ENCODE measurements at regions not wholly inside any gene's neighbourhood (a gene's known extent, or its start where the extent isn't known, plus 50 kb on each side); places are given as distances from the start of the nearest gene placed in this dataset.
A peak's percentile ranks its signal among the peaks of the same experiment; 100 is the strongest.

DNA sequence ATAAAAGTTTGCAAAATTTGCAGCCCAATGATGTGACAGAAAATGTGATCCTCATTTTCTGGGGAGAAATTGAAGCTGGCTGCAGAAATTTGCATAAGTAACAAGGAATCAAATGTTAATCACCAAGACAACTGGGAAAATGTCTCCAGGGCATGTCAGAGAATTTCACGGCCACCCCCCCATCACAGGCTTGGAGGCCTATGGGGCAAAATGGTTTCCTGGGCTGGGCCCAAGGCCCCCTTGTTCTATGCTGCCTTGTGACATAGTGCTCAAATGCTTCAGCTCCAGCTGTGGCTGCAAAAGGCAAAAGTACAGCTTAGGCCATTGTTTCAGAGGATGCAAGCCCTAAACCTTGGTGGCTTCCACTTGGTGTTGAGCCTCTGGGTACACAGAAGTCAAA lies 1202.6 kb downstream of the EPHA7 start:
- no peak for DNase-seq

DNA sequence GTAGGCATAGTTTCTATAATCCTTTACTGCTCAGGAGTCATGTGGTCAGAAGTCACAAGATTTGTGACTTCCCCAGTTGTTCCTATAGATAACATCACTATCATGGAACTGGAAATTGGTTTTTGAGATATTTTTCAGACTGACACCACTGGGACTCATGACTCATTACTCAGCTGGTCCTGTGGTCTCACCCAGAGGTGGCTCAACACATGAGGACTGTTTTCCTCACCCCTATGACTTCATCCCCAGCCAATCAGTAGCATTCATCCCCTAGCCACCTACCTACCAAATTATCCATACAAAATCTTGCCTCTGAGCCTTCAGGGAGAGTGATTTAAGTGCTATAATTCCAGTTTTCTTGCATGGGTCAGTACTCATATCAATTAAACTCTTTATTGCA lies 1217.7 kb downstream of the EPHA7 start:
- DNase-seq = no peak

DNA sequence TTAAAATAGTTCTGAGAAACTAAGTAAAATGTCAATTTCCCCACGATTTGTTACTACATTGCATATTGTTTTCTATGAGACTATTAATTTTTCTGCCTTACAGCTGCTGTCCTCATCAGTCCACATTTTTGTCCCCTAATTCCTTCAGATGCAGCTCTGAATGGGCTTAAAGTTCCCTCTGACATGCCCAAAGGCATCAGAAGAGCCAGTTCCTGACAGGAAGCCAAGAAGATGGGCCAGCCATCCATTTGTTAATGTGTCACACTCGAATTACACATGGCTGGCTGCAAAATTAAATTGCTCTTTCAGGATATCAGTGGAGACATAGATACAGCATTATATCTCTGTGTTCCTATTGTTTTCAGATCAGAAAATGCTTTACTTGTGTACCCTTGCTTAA lies 1223.0 kb downstream of the EPHA7 start:
- DNase-seq = no peak

- no peak for DNase-seq
These were observed 1223.6 kb downstream of the EPHA7 start for GRCh38 chr6:92195796-92196195.

DNA sequence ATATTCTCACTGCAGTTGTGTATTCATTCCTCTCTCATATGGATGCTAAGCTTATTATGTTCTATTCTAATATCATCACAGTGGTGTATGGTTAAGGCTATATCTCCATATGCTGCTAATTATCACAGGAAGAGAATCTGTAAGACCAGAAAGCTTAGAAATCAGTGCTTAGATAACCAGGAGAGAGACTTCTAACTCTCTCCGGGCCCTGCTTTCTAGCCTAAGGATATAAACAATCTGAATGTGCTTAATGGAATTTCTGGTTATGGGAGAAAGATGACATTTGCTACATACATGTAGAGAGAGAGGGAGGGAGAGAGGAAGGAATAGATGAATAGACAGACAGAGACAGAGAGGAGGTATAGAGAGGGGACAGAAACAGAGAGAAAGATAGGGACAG lies 1231.3 kb downstream of the EPHA7 start:
- no peak for DNase-seq

DNA sequence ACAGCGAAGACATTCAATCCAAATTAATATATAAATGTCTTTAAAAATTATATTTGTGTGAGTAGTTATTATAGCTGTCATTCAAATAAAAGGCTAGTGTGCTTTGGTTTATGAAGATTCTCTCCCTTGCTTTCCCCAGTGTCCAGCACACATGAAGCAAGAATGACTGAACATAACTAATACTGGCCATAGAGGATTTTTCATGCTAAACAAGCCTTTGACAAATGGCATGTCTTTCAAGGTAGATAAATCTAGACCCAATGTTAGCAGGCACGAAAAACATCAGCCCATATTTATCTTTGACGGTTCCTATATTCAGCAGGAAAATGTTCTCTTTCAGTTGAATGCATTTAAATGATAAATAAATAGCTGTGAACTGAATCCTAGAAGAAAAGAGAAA lies 1234.4 kb downstream of the EPHA7 start:
- no peak for DNase-seq

GRCh38 chr6:92181347-92181746 lies 1238.0 kb downstream of the EPHA7 start:
- DNase-seq = no peak

- peak; percentile 9 for DNase-seq
These were observed 1239.3 kb downstream of the EPHA7 start for GRCh38 chr6:92180090-92180489.

DNA sequence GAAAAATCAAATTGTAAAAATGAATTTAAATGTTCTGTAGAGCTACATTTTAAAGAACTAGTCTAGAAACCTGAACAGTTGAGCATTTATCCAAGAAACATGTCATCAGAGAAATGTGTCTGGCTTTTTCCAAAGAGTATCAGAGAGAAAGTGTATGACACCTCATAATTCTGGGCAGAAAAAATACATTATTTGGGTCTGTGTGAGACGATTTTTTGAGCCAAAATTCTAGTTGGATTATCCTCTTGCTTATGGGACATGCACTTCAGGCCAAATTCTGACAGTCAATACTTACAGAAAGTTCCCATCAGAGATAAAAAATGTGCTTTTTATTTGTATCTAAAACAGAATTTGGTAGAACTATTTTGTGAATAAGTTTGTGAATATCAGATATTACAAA lies 1242.7 kb downstream of the EPHA7 start:
- DNase-seq = no peak

DNA sequence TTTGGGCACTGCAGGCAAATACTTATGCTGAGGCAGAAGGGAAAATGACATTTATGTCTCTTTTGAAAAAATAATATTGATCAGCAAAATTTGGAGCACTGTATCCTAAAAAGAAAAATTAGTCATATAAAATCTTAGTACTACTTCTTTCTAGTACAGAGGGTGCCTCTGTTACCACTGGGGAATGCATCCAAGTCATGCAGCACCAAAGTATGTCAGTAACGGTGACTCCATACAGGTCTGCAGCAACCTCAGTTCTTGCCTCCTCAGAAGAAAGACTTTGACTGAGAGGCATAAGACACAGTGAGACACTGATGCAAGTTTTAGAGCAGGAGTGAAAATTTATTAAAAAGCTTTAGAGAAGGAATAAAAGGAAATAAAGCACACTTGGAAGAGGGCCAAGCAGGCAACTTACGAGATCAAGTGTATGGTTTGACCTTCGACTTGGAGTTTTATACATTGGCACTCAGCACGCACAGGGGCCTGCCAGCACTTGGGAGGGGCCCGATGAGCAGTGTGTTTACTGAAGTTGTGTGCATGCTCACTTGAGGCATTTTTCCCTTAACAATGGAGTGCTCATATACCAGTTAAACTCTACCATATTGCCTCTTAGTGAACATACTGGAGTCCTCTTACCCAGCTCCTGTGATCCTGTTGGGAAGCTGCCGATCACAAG lies 1244.8 kb downstream of the EPHA7 start:
- DNase-seq = no peak

DNA sequence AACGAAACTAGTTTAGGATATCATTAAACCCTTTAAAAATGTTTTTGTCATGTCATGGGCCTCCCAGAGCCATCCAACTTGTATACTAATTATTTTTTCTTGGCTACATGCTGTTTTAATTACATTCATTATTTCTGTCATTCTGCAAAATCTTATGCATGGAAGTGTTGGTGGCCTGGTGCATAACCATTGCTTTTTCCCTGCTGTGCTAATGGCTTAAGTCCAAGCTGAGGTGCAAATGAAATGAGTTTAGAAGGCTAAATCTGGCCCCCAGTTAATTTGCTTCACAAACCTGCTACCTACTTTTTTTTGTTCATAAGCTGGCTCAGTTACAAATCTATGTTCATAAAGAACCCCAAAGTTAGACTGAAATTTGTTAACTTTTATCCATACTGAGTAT lies 1249.9 kb downstream of the EPHA7 start:
- DNase-seq = no peak

DNA sequence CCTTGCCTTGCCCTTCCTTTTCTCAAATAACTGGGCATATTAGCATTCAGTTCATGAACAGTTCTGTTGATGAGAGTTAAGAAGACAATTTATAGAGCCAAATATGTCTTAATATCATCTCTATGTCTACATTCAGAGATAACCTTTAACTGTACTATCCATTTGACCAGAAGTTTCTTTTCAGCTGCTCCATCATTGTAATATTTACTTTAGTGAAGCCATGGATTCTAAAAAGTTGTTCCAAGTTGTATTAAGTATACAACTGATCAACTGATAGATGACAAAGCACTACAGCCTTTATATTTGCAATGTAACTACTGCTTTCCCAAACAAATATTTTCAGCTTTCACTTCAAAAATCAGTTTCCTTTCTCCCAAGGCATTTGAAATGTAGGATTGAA lies 1252.7 kb downstream of the EPHA7 start:
- DNase-seq = no peak

GRCh38 chr6:92161953-92162352 lies 1257.4 kb downstream of the EPHA7 start:
- no peak for DNase-seq

DNA sequence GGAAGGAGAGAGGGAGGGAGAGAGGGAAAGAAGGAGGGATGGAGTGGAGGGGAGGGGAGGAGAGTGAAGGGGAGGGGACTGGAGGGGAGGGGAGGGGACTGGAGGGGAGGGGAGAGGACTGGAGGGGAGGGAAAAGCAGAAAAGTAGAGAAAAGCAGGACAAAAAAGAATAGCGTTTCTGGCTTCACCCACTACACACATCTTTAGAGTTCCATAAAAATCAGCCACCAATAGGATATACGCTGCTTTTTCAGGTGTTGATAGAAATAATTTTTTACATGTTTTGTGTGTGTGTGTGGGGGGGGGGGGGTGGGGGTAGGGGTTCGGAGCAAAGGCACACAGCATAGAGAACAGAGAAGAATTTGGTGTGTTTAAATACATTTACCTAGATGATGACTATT lies 1259.1 kb downstream of the EPHA7 start:
- DNase-seq = no peak

GRCh38 chr6:92159046-92159445 lies 1260.3 kb downstream of the EPHA7 start:
- no peak for DNase-seq

DNA sequence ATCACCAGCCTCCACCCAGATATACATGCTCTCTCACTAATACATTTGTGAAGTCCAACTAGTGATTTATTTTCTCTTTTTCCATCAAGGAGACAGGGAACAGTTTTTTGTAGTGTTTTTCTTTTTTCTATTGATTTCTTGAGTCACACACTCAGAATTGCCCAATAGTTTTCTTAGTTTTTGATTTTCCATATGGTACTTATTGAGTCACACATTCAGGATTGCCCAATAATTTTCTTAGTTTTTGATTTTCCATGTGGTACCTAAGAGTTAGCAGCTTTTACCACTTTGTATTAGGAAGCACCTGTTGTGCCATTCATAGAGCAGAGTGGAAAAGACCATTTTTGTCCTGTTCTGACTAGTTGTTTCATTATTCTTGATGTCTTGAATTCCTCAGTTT lies 1268.8 kb downstream of the EPHA7 start:
- DNase-seq = no peak

DNA sequence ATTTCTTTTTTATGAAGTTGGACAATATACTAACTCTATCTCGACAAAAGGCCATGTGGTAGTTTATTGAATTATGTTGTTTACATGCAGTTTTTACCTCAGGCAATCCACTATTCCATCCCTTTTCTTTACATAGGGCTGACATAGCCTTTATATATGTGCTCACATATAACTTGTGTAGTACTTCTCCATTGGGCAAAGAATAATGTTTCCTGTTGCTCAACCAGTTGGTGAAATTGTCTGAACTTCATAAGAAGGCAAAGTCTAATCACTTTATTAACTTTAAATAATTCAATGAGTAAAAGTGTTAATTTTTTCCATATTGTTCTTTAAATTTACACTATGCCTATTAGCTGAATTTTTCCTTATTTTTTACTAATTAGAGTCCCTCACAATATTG lies 1272.1 kb downstream of the EPHA7 start:
- no peak for DNase-seq

GRCh38 chr6:92139601-92140000 lies 1279.8 kb downstream of the EPHA7 start:
- no peak for DNase-seq

DNA sequence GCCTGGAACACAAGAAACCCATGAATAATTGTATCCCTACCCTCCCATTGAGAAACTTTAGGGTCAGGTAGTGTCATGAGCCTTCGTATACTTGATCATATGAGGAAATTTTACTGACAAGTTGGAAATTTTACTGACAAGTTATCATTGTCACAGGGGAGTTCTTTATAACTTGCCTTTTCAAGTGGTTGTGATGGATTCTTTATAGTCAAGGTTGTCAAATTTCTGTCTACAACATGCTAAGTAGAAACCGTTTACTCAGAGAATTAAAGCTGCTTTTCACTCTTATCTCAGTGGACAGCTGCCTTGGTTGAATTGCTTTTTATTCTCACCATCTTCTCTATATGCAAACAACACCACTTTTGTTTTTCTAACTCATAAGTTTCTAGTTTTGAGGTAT lies 1286.4 kb downstream of the EPHA7 start:
- no peak for DNase-seq

GRCh38 chr6:92132457-92132856 lies 1286.9 kb downstream of the EPHA7 start:
- no peak for DNase-seq

- DNase-seq = no peak
These were observed 1288.4 kb downstream of the EPHA7 start for GRCh38 chr6:92130944-92131343.

DNA sequence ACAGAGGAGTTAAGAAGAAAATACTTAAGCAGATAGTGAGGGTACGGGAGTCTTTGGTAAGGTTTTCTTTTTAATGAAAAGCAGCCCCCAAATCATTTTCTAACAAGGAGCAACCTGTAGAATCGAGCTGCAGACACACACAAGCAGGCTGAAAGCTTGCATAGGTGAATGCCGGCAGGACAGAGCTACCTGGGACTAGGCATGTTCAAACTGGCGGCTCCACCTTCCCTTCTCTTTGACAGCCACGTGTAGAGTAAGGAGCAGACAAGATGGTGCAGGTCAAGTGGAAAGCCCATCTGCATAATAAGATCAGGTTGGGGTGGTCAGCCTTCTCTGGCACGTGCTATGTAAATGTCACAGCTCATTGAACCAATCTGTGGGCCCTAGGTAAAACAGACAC lies 1292.4 kb downstream of the EPHA7 start:
- no peak for DNase-seq

DNA sequence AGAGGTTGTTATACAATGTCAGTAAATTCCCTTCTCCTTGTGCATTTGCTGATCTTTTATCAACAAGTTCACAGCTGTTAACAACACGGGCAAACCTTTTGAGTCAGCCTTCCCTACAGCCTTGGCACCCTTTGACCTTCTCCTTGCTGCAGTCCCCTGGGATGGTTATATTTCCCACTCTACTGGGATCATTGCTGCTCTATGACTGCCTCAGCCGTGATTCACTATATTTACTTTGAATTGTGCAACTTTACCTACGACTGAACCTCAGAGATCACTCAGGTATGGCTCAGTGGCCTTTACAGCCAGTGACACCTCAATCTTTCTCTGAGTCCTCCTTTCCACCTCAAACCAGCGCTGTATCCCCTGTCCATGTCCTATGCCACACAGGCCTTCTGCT lies 1293.3 kb downstream of the EPHA7 start:
- no peak for DNase-seq

- no peak for DNase-seq
These were observed 1293.7 kb downstream of the EPHA7 start for GRCh38 chr6:92125681-92126080.

- DNase-seq = no peak
These were observed 1295.1 kb downstream of the EPHA7 start for GRCh38 chr6:92124200-92124651.

DNA sequence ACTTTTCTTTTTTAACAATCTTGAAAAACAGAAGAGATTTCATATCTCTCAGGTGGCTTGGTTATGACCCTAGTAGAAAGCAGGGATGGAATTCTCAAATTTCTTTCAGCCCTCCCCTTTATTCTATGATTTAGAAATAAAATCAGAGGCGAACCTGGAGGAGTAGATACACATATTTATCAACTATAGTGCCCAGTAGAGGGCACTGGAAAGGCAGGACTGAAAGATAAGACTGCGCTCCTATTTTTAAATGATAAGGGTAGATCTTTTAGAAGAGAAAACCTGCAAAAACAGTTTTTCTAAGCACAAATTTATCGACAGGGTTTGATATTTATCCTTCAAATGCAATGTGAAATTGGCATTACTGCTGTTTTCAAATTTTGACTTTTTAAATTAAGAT lies 1296.6 kb downstream of the EPHA7 start:
- DNase-seq = no peak
